Right lobe of liver (tissue), 4 donors: ENCODE measurements at regions not wholly inside any gene's neighbourhood (a gene's known extent, or its start where the extent isn't known, plus 50 kb on each side); places are given as distances from the start of the nearest gene placed in this dataset.

Source experiments
- CTCF ChIP-seq, 4 donors: fragments of 200-600 bp in 3 of 4; fragments of 450-650 bp in 1 of 4; IDR thresholded peaks; one replicate each; pipeline versions ENCODE4 v1.5.1 to v1.8.0; 2016 to 2022; ENCODE audit warnings: antibody characterized with exemption in 4 of 4, mild to moderate bottlenecking in 2 of 4
- POLR2A ChIP-seq: fragments of 450-650 bp; IDR thresholded peaks from one replicate; pipeline ENCODE4 v1.6.1; 2017; ENCODE audit warnings: antibody characterized with exemption, mild to moderate bottlenecking
- donor health status: DM: no; HTN: no; CAD: no.
- donor health status: DM: no; HTN: no; CAD: no.
- donor health status: DM: no; HTN: yes; CAD: no.

GRCh38 chr2:149652926-149653325 is 65.4 kb upstream of the MMADHC start:
- no peak for TF ChIP-seq CTCF (IDR thresholded peaks at IDR 0.05)
- TF ChIP-seq POLR2A, result no peak
